Limb (tissue), 2 donors: ENCODE measurements at regions not wholly inside any gene's neighbourhood (a gene's known extent, or its start where the extent isn't known, plus 50 kb on each side); places are given as distances from the start of the nearest gene placed in this dataset.

Experiments
- DNase-seq, 2 donors: peaks; one replicate each; pipeline ENCODE4 v3.0.0-alpha.2; 2016; ENCODE audit errors: extremely low spot score in 2 of 2

DNA sequence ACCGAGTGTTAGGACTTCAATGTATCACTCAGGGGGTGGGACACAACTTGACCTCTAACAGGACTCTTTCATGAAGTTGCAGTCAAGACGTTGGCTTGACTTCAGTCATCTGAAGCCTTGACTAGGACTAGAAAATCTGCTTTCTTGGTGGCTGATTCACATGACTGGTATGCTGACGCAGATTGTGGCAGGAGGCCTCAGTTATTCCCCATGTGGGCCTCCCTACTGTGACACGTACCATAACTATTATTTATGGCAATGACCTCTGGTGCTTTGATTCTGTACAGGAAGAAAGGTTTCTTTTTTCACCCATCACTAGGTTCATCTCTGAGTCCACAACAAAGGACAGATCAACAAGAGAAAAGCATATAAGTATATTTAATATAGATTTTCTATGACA, 270.4 kb downstream of the NEDD1 start:
- DNase-seq = no peak

DNA sequence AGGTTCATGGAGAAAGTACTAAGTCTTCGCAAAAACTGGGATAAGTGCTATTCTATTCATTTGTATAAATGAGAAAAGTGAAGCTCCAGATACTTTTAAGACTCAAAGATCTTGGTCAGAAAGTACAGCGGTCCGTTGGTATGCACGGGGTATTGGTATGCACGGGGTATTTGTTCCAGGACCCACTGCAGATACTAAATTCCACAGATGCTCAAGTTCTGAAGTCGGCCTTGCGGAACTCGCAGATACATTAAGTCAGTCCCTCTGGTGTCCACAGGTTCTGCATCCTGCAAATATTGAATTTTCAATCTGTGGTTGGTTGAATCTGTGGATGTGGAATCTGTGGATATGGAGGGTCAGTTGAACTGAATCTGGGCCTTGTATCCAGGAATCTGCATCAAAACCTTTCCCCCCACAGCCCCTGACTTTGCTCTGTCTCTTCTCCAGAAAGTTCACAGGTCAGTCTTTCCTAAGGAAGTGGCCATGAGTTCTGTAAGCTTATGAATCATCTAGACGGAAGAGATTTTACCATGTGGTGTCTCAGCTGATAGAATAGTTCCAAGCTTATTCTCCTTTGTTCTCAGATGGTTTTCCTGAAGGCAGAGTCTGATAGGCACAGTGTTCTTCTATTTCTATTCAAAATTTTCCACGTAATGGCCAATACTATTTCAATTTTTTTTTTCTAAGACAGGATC, 274.7 kb downstream of the NEDD1 start:
- DNase-seq = no peak

DNA sequence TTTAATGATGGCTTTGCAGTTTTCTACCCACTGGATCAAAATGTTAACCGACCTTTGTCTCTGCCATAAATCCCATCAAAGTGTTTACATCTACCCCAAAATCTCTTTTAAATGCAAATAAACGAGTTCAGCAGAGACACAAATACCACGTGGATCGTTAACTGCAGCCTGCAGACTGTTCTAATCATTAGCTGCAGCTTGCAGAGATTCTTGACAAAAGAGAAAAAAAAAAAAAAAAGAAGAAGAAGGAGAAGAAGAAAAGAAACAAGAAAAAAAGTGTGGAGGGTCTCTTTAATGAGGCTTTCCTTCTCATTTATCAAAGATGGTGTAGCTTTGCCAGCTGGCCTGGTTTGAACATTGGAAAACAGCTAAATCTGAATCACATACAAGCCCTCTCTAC, 275.7 kb downstream of the NEDD1 start:
- no peak for DNase-seq

DNA sequence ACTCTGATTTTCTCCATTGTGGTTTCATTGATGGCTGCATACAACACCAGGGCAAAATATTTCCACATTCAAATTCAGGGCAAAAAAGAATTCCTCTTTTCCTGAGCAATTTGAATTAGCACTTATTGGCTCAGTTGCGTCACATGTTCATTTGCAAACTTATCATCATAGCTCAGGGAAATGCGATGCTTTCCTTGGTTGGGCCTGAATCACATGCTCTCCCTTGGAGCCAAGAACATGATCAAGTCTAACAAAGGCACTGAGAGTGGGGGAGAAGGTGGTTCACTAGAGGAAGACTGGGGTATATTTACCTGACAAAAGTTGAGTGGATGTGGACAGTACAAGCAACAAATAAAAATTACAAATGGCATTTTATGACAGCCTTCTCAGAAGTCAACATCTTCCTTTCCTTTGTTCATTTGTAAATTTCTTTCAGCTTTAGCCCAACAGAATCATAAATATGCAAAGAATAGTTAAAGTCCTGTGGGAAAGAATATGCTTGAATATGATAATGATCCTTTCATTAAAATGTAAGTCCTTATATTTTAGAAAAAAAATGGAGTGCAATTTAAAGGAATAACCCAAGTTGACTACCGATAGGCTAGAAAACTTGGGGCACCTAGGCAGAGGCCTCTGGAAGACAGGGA, 277.2 kb downstream of the NEDD1 start:
- DNase-seq = no peak

DNA sequence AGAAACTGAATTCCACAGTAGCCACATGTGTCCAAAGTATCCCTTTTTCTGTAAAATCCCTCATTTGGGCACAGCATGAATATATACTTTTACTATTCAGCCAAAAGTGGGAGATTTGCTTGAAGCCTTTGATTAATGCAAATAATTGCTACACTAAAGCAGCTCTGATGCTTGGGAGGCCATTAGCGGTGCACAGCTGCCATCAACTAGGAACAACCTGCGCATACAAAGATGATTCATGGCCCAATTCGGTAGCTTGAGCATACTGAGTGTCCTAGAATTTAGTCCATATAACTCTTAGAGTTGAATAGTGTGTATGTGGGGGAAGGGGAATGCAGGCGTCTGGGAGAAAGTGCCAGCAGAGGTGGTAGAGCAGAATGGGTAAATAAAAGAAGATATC, 277.0 kb upstream of the RMST start:
- no peak for DNase-seq

GRCh38 chr12:97194546-97194945, 268.1 kb upstream of the RMST start:
- DNase-seq = no peak

- DNase-seq = no peak
Observed at GRCh38 chr12:97200181-97200580, 262.4 kb upstream of the RMST start.

DNA sequence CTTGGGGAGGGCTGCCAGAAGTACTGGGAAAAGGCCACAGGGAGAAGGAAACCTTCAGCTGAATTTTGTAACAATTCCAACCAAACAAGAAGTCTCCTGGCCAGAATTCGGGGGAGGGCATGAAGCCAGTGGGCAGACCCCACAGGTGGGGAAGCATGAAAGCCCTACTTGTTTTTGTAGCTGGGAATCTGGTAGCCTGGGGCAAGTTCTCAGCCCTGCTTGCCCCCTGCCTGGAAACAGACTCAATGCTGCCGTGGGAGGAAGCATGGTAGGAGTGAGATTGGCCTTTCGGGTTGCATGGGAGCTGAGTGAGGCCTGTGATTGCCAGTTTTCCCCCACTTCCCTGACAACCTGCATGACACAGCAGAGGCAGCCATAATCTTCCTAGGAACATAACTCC, 259.2 kb upstream of the RMST start:
- DNase-seq = no peak

DNA sequence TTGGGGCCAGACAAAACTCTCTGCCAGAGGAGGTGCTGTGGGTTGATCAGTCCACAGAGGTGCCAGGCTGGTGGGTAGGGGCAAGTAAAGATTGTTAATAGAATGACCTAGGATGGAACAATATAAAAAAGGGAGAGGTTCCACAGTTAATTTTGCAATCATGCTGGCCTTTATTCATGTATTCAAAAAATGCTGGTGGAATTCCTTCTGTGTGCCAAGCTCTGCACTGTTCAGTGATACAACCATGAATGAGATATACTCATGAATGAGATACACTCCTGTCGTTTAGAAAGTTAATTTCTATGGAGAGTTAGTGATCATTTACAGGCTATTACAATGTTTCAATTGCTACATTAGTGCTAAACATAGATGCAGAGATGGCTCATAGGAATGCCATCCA, 252.6 kb upstream of the RMST start:
- DNase-seq = no peak

GRCh38 chr12:97211416-97211930, 251.1 kb upstream of the RMST start:
- no peak for DNase-seq

DNA sequence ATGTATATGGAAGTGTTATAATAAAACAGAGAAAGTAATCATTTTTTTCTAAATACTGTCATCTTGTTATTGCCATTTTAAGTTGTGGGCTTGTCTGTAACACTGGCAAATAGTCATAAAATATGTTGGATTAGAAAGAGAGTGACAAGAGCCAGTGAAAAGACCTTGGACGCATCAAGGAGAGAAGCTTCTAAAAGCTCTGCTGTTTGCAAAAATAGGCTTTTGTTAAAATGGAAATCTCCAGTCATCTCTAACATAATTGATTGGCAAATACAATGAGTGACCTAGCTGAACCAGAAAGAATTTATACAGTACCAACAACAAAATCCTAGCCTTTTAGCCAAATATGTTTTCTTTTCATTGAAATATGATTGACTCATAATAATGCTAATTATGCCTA, 245.8 kb upstream of the RMST start:
- no peak for DNase-seq

DNA sequence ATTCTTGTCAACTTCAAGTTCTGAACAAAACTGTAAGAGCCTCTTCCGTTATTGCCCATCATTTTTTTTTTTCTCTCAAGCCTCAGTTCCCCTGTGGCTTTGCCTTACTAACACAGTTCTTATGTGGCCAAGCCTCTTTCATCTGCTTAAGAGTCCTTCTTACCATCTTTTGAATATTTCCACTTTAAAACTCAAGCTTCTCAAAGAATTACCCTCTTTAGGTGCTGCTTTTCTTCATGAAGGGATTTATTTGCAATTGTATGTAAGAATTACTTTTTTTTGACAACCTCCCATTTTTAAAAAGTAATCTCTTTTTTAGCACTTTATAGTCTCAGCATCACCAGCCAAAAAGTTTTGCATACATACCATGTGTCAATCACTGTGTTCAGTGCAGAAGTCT, 240.2 kb upstream of the RMST start:
- DNase-seq = no peak

DNA sequence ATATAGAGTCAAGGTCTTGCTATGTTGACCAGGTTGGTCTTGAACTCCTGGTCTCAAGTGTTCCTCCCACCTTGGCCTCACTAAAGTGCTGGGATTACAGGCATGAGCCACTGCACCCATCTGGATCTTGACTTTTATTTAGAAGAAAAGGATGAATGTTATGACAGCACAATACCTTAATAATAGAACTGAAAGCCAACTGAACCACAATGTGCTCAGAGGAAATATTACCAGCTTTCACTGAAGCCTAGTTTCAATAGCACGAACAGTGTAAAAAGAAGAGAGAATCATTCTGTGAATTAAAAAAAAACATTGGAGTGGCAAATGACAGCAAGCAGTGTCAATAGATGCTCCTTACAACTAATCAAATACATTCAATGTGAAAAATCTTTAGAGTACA, 239.2 kb upstream of the RMST start:
- DNase-seq = no peak

- no peak for DNase-seq
Observed at GRCh38 chr12:97229004-97229403, 233.6 kb upstream of the RMST start.

GRCh38 chr12:97235102-97235501, 227.5 kb upstream of the RMST start:
- no peak for DNase-seq

- DNase-seq = no peak
Observed at GRCh38 chr12:97246368-97246767, 216.2 kb upstream of the RMST start.

DNA sequence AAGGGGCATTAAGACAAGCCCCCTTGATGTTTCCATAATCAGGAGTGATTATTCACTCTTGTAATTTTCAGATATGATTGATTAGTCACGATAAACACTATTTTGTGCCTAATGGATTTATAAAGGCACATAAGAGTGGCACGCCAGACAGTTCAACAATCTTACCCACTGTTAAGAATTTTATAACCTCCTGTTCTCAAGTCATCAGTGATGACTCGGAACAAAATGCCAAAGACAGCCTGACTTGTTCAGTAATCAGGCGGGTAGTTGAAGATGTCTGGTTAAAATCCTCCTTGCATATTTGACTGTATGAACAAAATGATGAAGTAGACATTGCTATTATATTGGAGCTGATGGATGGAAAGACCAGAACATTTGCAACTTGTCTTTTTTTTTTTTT, 212.1 kb upstream of the RMST start:
- no peak for DNase-seq

DNA sequence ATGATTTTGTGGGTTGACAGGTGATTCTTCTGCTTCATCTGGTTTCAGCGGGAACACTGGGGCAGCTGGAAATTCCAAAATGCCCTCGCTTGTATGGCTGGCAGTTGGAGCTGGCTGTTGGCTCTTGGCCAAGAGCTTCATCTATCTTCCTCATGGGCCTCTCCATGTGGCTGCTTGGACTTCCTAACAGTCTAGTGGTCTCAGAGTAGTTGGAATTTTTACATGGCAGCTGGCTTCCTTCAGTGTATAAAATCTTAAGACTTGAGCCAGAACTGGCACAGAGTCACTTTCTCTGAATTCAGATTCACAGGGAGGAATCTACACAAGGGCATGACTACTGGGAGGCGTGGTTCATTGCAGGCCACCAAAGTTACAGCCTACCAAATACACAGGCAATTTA, 204.9 kb upstream of the RMST start:
- DNase-seq = peak; percentile 51 to 61

GRCh38 chr12:97259098-97259497, 203.5 kb upstream of the RMST start:
- DNase-seq = no peak

DNA sequence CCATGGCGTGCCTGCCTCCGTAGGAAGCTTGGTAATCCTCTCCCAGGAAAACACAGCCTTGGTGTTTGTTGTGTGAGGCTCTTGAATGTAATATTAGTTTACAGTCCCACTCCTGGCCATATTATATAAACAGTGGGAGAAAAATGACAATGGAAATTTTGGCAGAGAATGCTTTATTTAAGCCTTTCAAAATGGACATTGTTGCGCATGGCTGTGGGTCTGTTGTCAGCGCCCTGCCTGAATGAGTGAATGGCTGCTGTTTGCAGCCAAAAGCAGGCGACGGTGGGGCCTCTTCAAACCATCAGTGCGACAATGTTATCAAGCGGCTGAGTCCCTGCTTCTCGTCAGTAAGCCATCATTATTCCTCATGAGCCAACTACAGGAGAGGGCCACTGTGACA, 201.8 kb upstream of the RMST start:
- DNase-seq = no peak

- no peak for DNase-seq
Observed at GRCh38 chr12:97267166-97267565, 195.4 kb upstream of the RMST start.

DNA sequence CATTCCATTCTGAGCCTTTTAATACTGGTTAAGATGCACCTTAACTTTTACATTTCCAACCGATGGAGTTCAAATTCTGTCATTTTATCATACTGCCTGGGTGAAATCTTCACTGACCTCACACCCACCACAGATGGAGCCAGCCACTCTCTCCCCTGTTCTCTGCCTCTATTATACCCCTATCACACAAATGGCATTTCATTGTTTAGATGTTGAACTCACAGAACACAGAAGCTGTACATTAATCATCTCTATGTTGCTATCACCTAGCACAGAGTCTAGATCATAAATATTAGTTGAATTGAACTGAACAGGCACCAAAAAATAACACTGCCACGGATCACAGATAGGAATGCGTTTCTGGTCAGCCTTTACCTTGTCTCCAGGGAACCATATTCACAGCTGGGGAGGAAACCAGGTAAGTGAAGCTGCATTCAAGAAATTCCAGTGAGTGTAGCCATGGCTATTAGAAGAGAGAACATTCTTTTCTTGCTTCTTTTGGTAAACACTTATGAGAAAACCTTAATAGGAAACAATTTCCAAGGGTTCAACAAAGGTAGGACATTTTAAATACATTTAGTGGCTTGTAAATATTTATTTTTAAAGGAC, 194.9 kb upstream of the RMST start:
- no peak for DNase-seq

- no peak for DNase-seq
Observed at GRCh38 chr12:97272471-97272870, 190.1 kb upstream of the RMST start.
